GM04504 (cell line): ENCODE measurements at regions not wholly inside any gene's neighbourhood (a gene's known extent, or its start where the extent isn't known, plus 50 kb on each side); places are given as distances from the start of the nearest gene placed in this dataset.

Source experiments
- DNase-seq: peaks from one replicate; pipeline ENCODE4 v3.0.0-alpha.2; 2012; ENCODE audit warnings: low read depth

GRCh38 chr4:145346081-145346480 lies 135.6 kb upstream of the SMAD1 start:
- DNase-seq = no peak

- no peak for DNase-seq
Observed at GRCh38 chr4:145345401-145345800, 136.3 kb upstream of the SMAD1 start.

GRCh38 chr4:145341381-145341780 lies 140.3 kb upstream of the SMAD1 start:
- DNase-seq = no peak

- DNase-seq = no peak
Observed at GRCh38 chr4:145340071-145340675, 141.5 kb upstream of the SMAD1 start.

- DNase-seq = no peak
Observed at GRCh38 chr4:145339075-145339725, 142.5 kb upstream of the SMAD1 start.

- no peak for DNase-seq
Observed at GRCh38 chr4:145338568-145338967, 143.1 kb upstream of the SMAD1 start.

GRCh38 chr4:145337391-145337790 lies 144.3 kb upstream of the SMAD1 start:
- no peak for DNase-seq

- DNase-seq = no peak
Observed at GRCh38 chr4:145333786-145334185, 147.9 kb upstream of the SMAD1 start.

GRCh38 chr4:145326491-145326890 lies 146.1 kb upstream of the OTUD4 start:
- DNase-seq = no peak

- DNase-seq = no peak
Observed at GRCh38 chr4:145324161-145324560, 143.8 kb upstream of the OTUD4 start.

- peak; percentile 68 for DNase-seq
Observed at GRCh38 chr4:145320294-145320693, 139.9 kb upstream of the OTUD4 start.

- no peak for DNase-seq
Observed at GRCh38 chr4:145319751-145320150, 139.4 kb upstream of the OTUD4 start.

GRCh38 chr4:145316897-145317574 lies 136.6 kb upstream of the OTUD4 start:
- DNase-seq = no peak

GRCh38 chr4:145315811-145316225 lies 135.4 kb upstream of the OTUD4 start:
- DNase-seq = peak; percentile 86

GRCh38 chr4:145308598-145308997 lies 128.2 kb upstream of the OTUD4 start:
- DNase-seq = no peak

- DNase-seq = no peak
Observed at GRCh38 chr4:145307763-145308430, 127.5 kb upstream of the OTUD4 start.

GRCh38 chr4:145307120-145307519 lies 126.7 kb upstream of the OTUD4 start:
- no peak for DNase-seq

GRCh38 chr4:145302725-145303124 lies 122.3 kb upstream of the OTUD4 start:
- no peak for DNase-seq

- DNase-seq = no peak
Observed at GRCh38 chr4:145301386-145302080, 121.1 kb upstream of the OTUD4 start.

GRCh38 chr4:145299380-145300076 lies 119.1 kb upstream of the OTUD4 start:
- peak; percentile 63 for DNase-seq

GRCh38 chr4:145298885-145299284 lies 118.5 kb upstream of the OTUD4 start:
- DNase-seq = no peak

- no peak for DNase-seq
Observed at GRCh38 chr4:145297556-145297955, 117.2 kb upstream of the OTUD4 start.
